ENCODE measurements at regions not wholly inside any gene's neighbourhood (a gene's known extent, or its start where the extent isn't known, plus 50 kb on each side); places are given as distances from the start of the nearest gene placed in this dataset.

GRCh38 chr11:69387409-69387885, 93.5 kb downstream of the MYEOV start:
- DNase-seq (ENCODE audit: low spot score) = no peak
- POLR2A ChIA-PET (ENCODE audit: low non-redundant PET) = no interaction called here
- H3K27ac ChIP-seq = no peak overlapping the region
- CTCF ChIA-PET = interaction anchor here (0.7 kb wide), 2 partner anchors 358 to 1514 kb away, joined by 3 to 5 read pairs; no protein-coding TSS in a partner anchor
- TF ChIP-seq CTCF (conservative IDR thresholded peaks at IDR 0.05; ENCODE audit: low read depth) = no peak

GRCh38 chr11:69388210-69388609, 93.3 kb upstream of the LINC01488 start:
- no peak overlapping the region for H3K27ac ChIP-seq
- ChIA-PET POLR2A (ENCODE audit: low non-redundant PET) (no interaction called here), CTCF (no interaction called here)
- no peak for DNase-seq (ENCODE audit: low spot score)
- TF ChIP-seq CTCF (conservative IDR thresholded peaks at IDR 0.05; ENCODE audit: low read depth) = no peak

GRCh38 chr11:69388661-69389060, 92.8 kb upstream of the LINC01488 start:
- ChIA-PET POLR2A (ENCODE audit: low non-redundant PET) (no interaction called here), CTCF (no interaction called here)
- DNase-seq (ENCODE audit: low spot score) = no peak
- TF ChIP-seq CTCF (conservative IDR thresholded peaks at IDR 0.05; ENCODE audit: low read depth) = no peak
- no peak overlapping the region for H3K27ac ChIP-seq

GRCh38 chr11:69390561-69390960, 90.9 kb upstream of the LINC01488 start:
- ChIA-PET CTCF (interaction anchor here (0.7 kb wide), 1 partner anchor 845 kb away, joined by 6 read pairs; no protein-coding TSS in a partner anchor), POLR2A (ENCODE audit: low non-redundant PET) (no interaction called here)
- no peak overlapping the region for H3K27ac ChIP-seq
- no peak for DNase-seq (ENCODE audit: low spot score)
- no peak for TF ChIP-seq CTCF (conservative IDR thresholded peaks at IDR 0.05; ENCODE audit: low read depth)

- TF ChIP-seq CTCF (conservative IDR thresholded peaks at IDR 0.05; ENCODE audit: low read depth) = no peak
- no peak for DNase-seq (ENCODE audit: low spot score)
- ChIA-PET CTCF (interaction anchor here (0.5 to 0.7 kb wide), 2 partner anchors 388 to 845 kb away, joined by 3 to 6 read pairs; no protein-coding TSS in a partner anchor), POLR2A (ENCODE audit: low non-redundant PET) (no interaction called here)
- H3K27ac ChIP-seq = no peak overlapping the region
Observed at GRCh38 chr11:69391192-69392103, 90.0 kb upstream of the LINC01488 start.

GRCh38 chr11:69392104-69392653, 89.3 kb upstream of the LINC01488 start:
- ChIA-PET POLR2A (ENCODE audit: low non-redundant PET) (no interaction called here), CTCF (interaction anchor here (0.5 kb wide), 1 partner anchor 387 kb away, joined by 3 read pairs; no protein-coding TSS in a partner anchor)
- H3K27ac ChIP-seq = no peak overlapping the region

More at GRCh38 chr11:69392104-69392653, 89.3 kb upstream of the LINC01488 start:
- no peak for DNase-seq (ENCODE audit: low spot score)
- no peak for TF ChIP-seq CTCF (conservative IDR thresholded peaks at IDR 0.05; ENCODE audit: low read depth)

All from RWPE1 (cell line).